Activated B cell treated with CpG ODN at 0.5 μM for 24 hours (primary cell): ENCODE measurements at regions not wholly inside any gene's neighbourhood (a gene's known extent, or its start where the extent isn't known, plus 50 kb on each side); places are given as distances from the start of the nearest gene placed in this dataset.

Experiments
- ATAC-seq: fragments of 200-7000 bp; cut with Tn5 transposase; one replicate; pipeline ENCODE4 v1.10.0; 2021; ENCODE audit warnings: low read depth, mild to moderate bottlenecking, moderate library complexity
- CTCF ChIA-PET: fragments of 350-600 bp; sonication (Branson Sonifier 250); formaldehyde crosslinking; loops from one replicate; lab custom pipeline; 2021; ENCODE audit warnings: antibody characterized with exemption; lab: Charles Lee
- POLR2A ChIA-PET: fragments of 350-600 bp; sonication (Branson Sonifier 250); formaldehyde crosslinking; loops from one replicate; lab custom pipeline; 2021; ENCODE audit warnings: antibody characterized with exemption; lab: Charles Lee
- DNase-seq: peaks from one replicate; pipeline ENCODE4 v3.0.0; 2022
- H3K27ac Mint-ChIP-seq: one replicate; pipeline ENCODE4 v1.8.0; 2020; ENCODE audit warnings: mixed read lengths
- H3K27me3 Mint-ChIP-seq: one replicate; pipeline ENCODE4 v1.8.0; 2021; ENCODE audit warnings: mixed read lengths
- H3K36me3 Mint-ChIP-seq: one replicate; pipeline ENCODE4 v1.8.0; 2021; ENCODE audit warnings: low read depth, mixed read lengths
- H3K4me1 Mint-ChIP-seq: one replicate; pipeline ENCODE4 v1.8.0; 2021; ENCODE audit warnings: mixed read lengths
- H3K4me3 Mint-ChIP-seq: one replicate; pipeline ENCODE4 v1.8.0; 2020; ENCODE audit warnings: mild to moderate bottlenecking, mixed read lengths
- H3K9me3 Mint-ChIP-seq: one replicate; pipeline ENCODE4 v1.8.0; 2020; ENCODE audit warnings: mixed read lengths
- CTCF ChIP-seq: fragments of 200-600 bp; IDR thresholded peaks from one replicate; pipeline ENCODE4 v1.8.0; 2022; ENCODE audit warnings: antibody characterized with exemption, mild to moderate bottlenecking
- intact Hi-C: fragments of 100-400 bp; cut with micrococcal nuclease; formaldehyde crosslinking; loops from one replicate; pipeline ENCODE4 v1.15.1; 2024

- H3K27ac Mint-ChIP-seq = no peak overlapping the region
- ChIA-PET CTCF (no interaction called here), POLR2A (no interaction called here)
- no peak overlapping the region for H3K4me3 Mint-ChIP-seq
- H3K27me3 Mint-ChIP-seq = no peaks in the 10 kb centered on the region
- DNase-seq = no peak
- no peaks in the 10 kb centered on the region for H3K36me3 Mint-ChIP-seq
- no peak for TF ChIP-seq CTCF
- intact Hi-C loops = no loop called here
- ATAC-seq = no peak
- H3K9me3 Mint-ChIP-seq = no peaks in the 10 kb centered on the region
- no peaks in the 10 kb centered on the region for H3K4me1 Mint-ChIP-seq
Measured at GRCh38 chr1:73516451-73516850, 681.5 kb downstream of the LRRIQ3 start.

GRCh38 chr1:73511038-73511437 is 686.9 kb downstream of the LRRIQ3 start:
- Mint-ChIP-seq H3K4me3 (no peak overlapping the region), H3K4me1 (no peaks in the 10 kb centered on the region), H3K27me3 (no peaks in the 10 kb centered on the region), H3K27ac (no peak overlapping the region), H3K36me3 (no peaks in the 10 kb centered on the region), H3K9me3 (no peaks in the 10 kb centered on the region)
- TF ChIP-seq CTCF = no peak
- intact Hi-C loops = no loop called here
- ATAC-seq (no peak), DNase-seq (no peak)
- ChIA-PET POLR2A (no interaction called here), CTCF (no interaction called here)

GRCh38 chr1:73500154-73500553 is 697.8 kb downstream of the LRRIQ3 start:
- intact Hi-C loops = no loop called here
- H3K9me3 Mint-ChIP-seq = no peaks in the 10 kb centered on the region
- H3K36me3 Mint-ChIP-seq = no peaks in the 10 kb centered on the region
- no peaks in the 10 kb centered on the region for H3K4me1 Mint-ChIP-seq
- TF ChIP-seq CTCF = no peak
- ChIA-PET POLR2A (no interaction called here), CTCF (no interaction called here)
- no peak overlapping the region for H3K4me3 Mint-ChIP-seq
- no peak overlapping the region for H3K27ac Mint-ChIP-seq
- H3K27me3 Mint-ChIP-seq = no peaks in the 10 kb centered on the region
- no peak for DNase-seq
- ATAC-seq = no peak

DNA sequence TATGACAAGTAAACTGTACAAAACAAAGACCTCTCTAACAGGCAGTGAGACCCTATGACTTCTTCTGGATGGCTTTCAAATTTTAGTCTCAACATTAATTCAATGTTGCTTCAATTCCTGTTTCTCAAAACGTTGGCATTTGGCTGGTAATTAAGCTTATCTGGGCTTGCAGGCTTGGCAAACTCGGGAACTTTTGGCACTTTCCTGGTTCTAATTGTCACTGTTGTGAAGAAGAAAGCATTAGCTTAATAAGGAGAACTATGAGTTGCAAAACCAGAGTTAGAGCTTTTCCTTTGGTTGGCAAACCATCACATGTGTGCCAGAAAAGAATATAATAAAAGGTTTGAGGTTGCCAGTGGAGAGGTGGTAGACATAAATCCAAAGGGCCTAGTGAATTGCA is 698.3 kb downstream of the LRRIQ3 start:
- Mint-ChIP-seq H3K9me3 (no peaks in the 10 kb centered on the region), H3K27ac (no peak overlapping the region), H3K27me3 (no peaks in the 10 kb centered on the region), H3K4me3 (no peak overlapping the region), H3K36me3 (no peaks in the 10 kb centered on the region), H3K4me1 (no peaks in the 10 kb centered on the region)
- ChIA-PET POLR2A (no interaction called here), CTCF (no interaction called here)
- no peak for DNase-seq
- no peak for TF ChIP-seq CTCF
- intact Hi-C loops = no loop called here
- no peak for ATAC-seq

- peaks cover 1% of the 10 kb centered on the region for H3K9me3 Mint-ChIP-seq
- ChIA-PET CTCF (no interaction called here), POLR2A (no interaction called here)
- intact Hi-C loops = no loop called here
- H3K4me3 Mint-ChIP-seq = no peak overlapping the region
- H3K27me3 Mint-ChIP-seq = no peaks in the 10 kb centered on the region
- TF ChIP-seq CTCF = no peak
- DNase-seq (no peak), ATAC-seq (no peak)
- H3K36me3 Mint-ChIP-seq = no peaks in the 10 kb centered on the region
- no peaks in the 10 kb centered on the region for H3K4me1 Mint-ChIP-seq
- H3K27ac Mint-ChIP-seq = no peak overlapping the region
Measured at GRCh38 chr1:73491621-73492020, 706.4 kb downstream of the LRRIQ3 start.
